ENCODE measurements at regions not wholly inside any gene's neighbourhood (a gene's known extent, or its start where the extent isn't known, plus 50 kb on each side); places are given as distances from the start of the nearest gene placed in this dataset.

DNA sequence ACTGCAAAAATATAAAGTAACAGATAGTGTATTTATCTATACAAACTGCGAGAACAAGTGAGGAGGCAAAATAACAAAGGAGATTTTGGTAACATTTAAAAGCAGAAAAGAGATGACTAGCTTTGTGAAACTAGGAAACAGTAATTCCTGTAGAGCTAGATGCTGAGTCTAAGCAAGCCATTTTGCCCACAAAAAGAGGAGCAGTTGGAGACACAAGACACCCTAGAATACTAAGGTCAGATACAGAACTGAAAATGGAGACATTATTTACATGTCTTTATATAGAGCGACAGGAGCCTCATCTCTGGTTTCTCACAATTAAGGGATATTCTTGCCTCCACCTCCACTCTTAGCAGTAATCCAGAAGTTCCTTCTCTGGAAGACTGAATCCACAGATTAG lies 732.4 kb upstream of the GBE1 start:
- in situ Hi-C loops (cut with HindIII; ENCODE audit: low sequenced_read_pairs), result no loop called here
- no peak for DNase-seq (ENCODE audit: low read depth, low spot score)
- no peak overlapping the region for H3K4me3 ChIP-seq (ENCODE audit: low read depth, low read length)
- TF ChIP-seq, protein P1, sequence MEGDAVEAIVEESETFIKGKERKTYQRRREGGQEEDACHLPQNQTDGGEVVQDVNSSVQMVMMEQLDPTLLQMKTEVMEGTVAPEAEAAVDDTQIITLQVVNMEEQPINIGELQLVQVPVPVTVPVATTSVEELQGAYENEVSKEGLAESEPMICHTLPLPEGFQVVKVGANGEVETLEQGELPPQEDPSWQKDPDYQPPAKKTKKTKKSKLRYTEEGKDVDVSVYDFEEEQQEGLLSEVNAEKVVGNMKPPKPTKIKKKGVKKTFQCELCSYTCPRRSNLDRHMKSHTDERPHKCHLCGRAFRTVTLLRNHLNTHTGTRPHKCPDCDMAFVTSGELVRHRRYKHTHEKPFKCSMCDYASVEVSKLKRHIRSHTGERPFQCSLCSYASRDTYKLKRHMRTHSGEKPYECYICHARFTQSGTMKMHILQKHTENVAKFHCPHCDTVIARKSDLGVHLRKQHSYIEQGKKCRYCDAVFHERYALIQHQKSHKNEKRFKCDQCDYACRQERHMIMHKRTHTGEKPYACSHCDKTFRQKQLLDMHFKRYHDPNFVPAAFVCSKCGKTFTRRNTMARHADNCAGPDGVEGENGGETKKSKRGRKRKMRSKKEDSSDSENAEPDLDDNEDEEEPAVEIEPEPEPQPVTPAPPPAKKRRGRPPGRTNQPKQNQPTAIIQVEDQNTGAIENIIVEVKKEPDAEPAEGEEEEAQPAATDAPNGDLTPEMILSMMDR (IDR thresholded peaks at IDR 0.05; ENCODE audit: low read depth, low read length), result no peak

DNA sequence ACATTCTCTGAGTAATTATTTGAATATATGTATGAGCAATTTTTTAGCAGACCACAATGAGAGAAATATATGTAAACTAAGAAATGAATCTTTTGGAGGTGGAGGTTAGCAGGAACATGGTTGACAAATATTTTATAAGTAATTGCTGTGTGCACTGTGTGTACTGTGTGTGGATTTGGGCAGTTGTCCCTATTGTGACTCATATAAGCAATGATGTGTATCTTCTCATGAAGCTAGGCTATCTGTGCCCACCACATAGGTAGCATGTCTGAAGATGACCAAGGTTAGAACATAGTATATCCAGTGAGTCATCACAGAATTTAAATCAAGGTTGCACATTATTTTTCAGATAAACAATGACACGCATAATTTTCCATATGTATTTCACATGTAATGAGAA lies 713.9 kb upstream of the GBE1 start:
- H3K4me3 ChIP-seq (ENCODE audit: low read depth, low read length), result no peak overlapping the region
- in situ Hi-C loops (cut with HindIII; ENCODE audit: low sequenced_read_pairs), result no loop called here
- TF ChIP-seq, protein P1 (IDR thresholded peaks at IDR 0.05; ENCODE audit: low read depth, low read length), result no peak
- no peak for DNase-seq (ENCODE audit: low read depth, low spot score)

DNA sequence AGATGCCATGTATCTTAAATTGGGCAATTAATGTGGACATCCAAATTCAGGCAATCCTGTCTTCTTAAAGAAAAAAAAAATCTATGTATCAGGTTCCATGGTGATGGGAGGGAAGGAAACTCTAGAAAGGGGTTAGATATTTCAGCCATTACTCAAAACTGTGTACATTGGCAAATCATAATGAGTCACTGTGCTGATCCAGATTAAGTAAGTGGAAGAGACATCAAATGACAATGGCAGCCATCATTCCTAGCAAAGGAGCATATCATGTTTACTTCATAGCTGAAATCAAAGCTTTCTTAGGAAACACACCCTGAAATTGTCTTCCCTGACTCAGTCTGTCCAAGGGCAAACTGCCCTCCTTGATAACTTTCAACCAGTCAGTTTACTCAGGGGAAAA lies 713.3 kb upstream of the GBE1 start:
- in situ Hi-C loops (cut with HindIII; ENCODE audit: low sequenced_read_pairs), result no loop called here
- TF ChIP-seq, protein P1 (IDR thresholded peaks at IDR 0.05; ENCODE audit: low read depth, low read length), result no peak
- peak; percentile 12 for DNase-seq (ENCODE audit: low read depth, low spot score)
- H3K4me3 ChIP-seq (ENCODE audit: low read depth, low read length), result no peak overlapping the region

DNA sequence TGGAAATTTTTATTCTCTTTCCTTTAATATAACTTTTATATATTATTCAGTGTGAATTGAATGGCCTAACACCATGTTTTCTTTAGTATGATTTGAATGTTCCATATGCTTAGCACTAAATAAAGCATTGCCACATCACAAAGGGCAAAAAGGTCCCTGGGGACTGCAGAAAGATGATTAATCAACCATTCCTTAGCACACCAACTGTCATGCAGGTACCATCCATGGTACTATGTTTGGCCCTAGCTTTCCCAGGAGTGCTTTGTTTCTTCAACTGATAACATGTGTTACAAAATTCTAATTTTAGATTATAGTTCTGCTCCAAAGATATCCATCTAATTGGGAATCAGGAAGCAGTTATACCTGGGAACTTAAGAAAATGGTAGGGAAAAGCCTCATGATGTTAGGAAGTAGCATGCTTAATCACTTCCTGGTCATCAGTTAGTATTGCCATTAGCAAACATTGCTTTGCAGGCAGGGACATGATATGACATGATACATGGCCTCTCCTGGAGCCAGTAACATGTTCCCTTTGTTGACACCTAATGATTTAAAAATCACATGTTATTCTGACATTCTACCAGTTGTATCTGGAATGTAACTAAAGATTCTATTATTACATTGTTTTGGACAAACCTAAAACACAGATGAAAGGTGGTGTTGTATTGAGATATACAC lies 712.6 kb upstream of the GBE1 start:
- TF ChIP-seq, protein P1 (IDR thresholded peaks at IDR 0.05; ENCODE audit: low read depth, low read length), result no peak
- DNase-seq (ENCODE audit: low read depth, low spot score), result no peak
- in situ Hi-C loops (cut with HindIII; ENCODE audit: low sequenced_read_pairs), result no loop called here
- H3K4me3 ChIP-seq (ENCODE audit: low read depth, low read length), result no peak overlapping the region

DNA sequence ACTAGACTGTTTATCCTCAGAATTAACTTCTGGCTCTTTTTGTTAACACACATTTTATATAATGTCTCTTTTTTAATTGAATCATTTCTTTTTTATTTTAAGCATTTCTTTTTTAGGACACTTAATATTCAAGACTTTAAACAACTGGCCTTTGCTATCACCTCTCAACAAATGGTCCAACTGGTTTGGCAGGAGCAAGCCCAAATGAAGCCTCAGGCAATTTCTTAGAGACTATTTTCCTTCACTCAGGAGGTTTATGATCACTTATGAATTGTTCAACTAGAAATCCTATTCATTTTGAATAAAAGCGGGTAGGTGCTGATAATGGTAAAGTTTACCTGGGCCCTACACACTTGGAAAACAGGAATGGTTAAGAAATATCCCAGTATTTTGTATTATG lies 705.6 kb upstream of the GBE1 start:
- no peak overlapping the region for H3K4me3 ChIP-seq (ENCODE audit: low read depth, low read length)
- in situ Hi-C loops (cut with HindIII; ENCODE audit: low sequenced_read_pairs), result no loop called here
- TF ChIP-seq, protein P1 (IDR thresholded peaks at IDR 0.05; ENCODE audit: low read depth, low read length), result no peak
- no peak for DNase-seq (ENCODE audit: low read depth, low spot score)

DNA sequence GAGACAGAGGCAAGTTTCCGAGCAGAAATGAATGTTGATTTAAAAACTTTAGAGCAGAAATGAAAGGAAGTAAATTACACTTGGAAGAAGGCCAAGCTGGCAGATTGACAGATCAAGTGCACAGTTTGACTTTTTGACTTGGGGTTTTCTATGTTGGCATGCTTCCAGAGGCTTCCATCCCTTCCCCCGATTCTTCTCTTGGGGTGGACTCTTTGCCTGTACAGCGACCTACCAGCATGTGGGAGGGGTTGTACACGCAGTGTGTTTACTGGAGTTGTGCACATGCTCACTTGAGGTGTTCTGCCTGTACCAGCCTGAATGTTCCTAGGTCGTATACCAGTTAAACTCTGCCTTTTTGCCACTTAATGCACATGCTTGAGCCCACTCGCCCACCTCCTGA lies 701.5 kb upstream of the GBE1 start:
- DNase-seq (ENCODE audit: low read depth, low spot score), result no peak
- no peak overlapping the region for H3K4me3 ChIP-seq (ENCODE audit: low read depth, low read length)
- in situ Hi-C loops (cut with HindIII; ENCODE audit: low sequenced_read_pairs), result no loop called here

More for the DNA sequence above, 701.5 kb upstream of the GBE1 start:
- TF ChIP-seq, protein P1 (IDR thresholded peaks at IDR 0.05; ENCODE audit: low read depth, low read length), result no peak

Data from astrocyte of the spinal cord (primary cell).